Smooth muscle cell (in vitro differentiated cells): ENCODE measurements at regions not wholly inside any gene's neighbourhood (a gene's known extent, or its start where the extent isn't known, plus 50 kb on each side); places are given as distances from the start of the nearest gene placed in this dataset.

Experiments used
- DNase-seq: peaks from one replicate; lab custom pipeline; 2025; ENCODE audit not compliant: unreplicated experiment; lab: John Stamatoyannopoulos, UW
- H2AFZ ChIP-seq: fragments of 200-600 bp; sonication (generic); 2 replicates; pipeline ENCODE4 v1.6.0; 2016; ENCODE audit warnings: antibody characterized with exemption, low read depth, mild to moderate bottlenecking
- H3F3A ChIP-seq: fragments of 200-600 bp; sonication (generic); 2 replicates; pipeline ENCODE4 v1.6.0; 2017; ENCODE audit warnings: antibody characterized with exemption, low read depth
- H3K27ac ChIP-seq: fragments of 200-600 bp; sonication (generic); 2 replicates; pipeline ENCODE4 v1.5.1; 2016; ENCODE audit warnings: low read depth, mild to moderate bottlenecking
- H3K27me3 ChIP-seq: fragments of 200-600 bp; sonication (generic); 2 replicates; pipeline ENCODE4 v1.6.1; 2016; ENCODE audit warnings: low read depth, mild to moderate bottlenecking
- H3K36me3 ChIP-seq: fragments of 200-600 bp; sonication (generic); 2 replicates; pipeline ENCODE4 v1.5.1; 2016; ENCODE audit warnings: low read depth
- H3K4me1 ChIP-seq: fragments of 200-600 bp; sonication (generic); 2 replicates; pipeline ENCODE4 v1.5.1; 2016; ENCODE audit warnings: low read depth
- H3K4me2 ChIP-seq: fragments of 200-600 bp; sonication (generic); 2 replicates; pipeline ENCODE4 v1.6.0; 2016; ENCODE audit warnings: mild to moderate bottlenecking
- H3K4me3 ChIP-seq: fragments of 200-600 bp; sonication (generic); 2 replicates; pipeline ENCODE4 v1.5.1; 2016; ENCODE audit warnings: mild to moderate bottlenecking
- H3K79me2 ChIP-seq: fragments of 200-600 bp; sonication (generic); 2 replicates; pipeline ENCODE4 v1.6.0; 2016; ENCODE audit warnings: low read depth, mild to moderate bottlenecking
- H3K9ac ChIP-seq: fragments of 200-600 bp; sonication (generic); 2 replicates; pipeline ENCODE4 v1.6.0; 2016; ENCODE audit warnings: low read depth
- H3K9me3 ChIP-seq: fragments of 200-600 bp; sonication (generic); replicated peaks from 2 replicates; pipeline ENCODE4 v1.5.1; 2016; ENCODE audit warnings: low read depth
- H4K20me1 ChIP-seq: fragments of 200-600 bp; sonication (generic); 2 replicates; pipeline ENCODE4 v1.6.0; 2016; ENCODE audit warnings: low read depth
- CTCF ChIP-seq: fragments of 200-600 bp; sonication (generic); IDR thresholded peaks from 2 replicates; pipeline ENCODE4 v1.5.1; 2017; ENCODE audit warnings: borderline replicate concordance, mild to moderate bottlenecking, antibody characterized with exemption; ENCODE audit not compliant: insufficient read depth, poor library complexity, severe bottlenecking
- WGBS: methylation state at CpG from one replicate; pipeline ENCODE4 v1.1.7; 2016; ENCODE audit warnings: low lambda C conversion rate; 5-methylcytosine and 5-hydroxymethylcytosine counted together

- H4K20me1 ChIP-seq = no peaks in the 10 kb centered on the region
- H3K79me2 ChIP-seq = no peaks in the 10 kb centered on the region
- no peak for TF ChIP-seq CTCF
- no peaks in the 10 kb centered on the region for H3K27me3 ChIP-seq
- H3F3A ChIP-seq = no peaks in the 10 kb centered on the region
- H3K9ac ChIP-seq = no peak overlapping the region
- no peaks in the 10 kb centered on the region for H3K9me3 ChIP-seq
- DNase-seq = no peak
- H3K4me2 ChIP-seq = no peak overlapping the region
- H3K27ac ChIP-seq = no peak overlapping the region
- no peaks in the 10 kb centered on the region for H3K36me3 ChIP-seq
- no peak overlapping the region for H3K4me3 ChIP-seq
- no peak overlapping the region for H2AFZ ChIP-seq
- 38% methylated on average over 1 of the region's 1 CpG for WGBS
- peaks cover 12% of the 10 kb centered on the region for H3K4me1 ChIP-seq
Measured at GRCh38 chr13:106815545-106815944, 247.6 kb upstream of the ARGLU1 start.

- H3K4me2 ChIP-seq = no peak overlapping the region
- peaks cover 19% of the 10 kb centered on the region for H3K4me1 ChIP-seq
- no peaks in the 10 kb centered on the region for H3K36me3 ChIP-seq
- H3K9me3 ChIP-seq = no peaks in the 10 kb centered on the region
- no peak overlapping the region for H3K27ac ChIP-seq
- no peaks in the 10 kb centered on the region for H3K79me2 ChIP-seq
- H3F3A ChIP-seq = no peaks in the 10 kb centered on the region
- H4K20me1 ChIP-seq = no peaks in the 10 kb centered on the region
- TF ChIP-seq CTCF = no peak
- H2AFZ ChIP-seq = no peak overlapping the region
- no peak overlapping the region for H3K4me3 ChIP-seq
- 75% methylated on average over 1 of the region's 1 CpG for WGBS
- DNase-seq = no peak
- no peaks in the 10 kb centered on the region for H3K27me3 ChIP-seq
- no peak overlapping the region for H3K9ac ChIP-seq
Measured at GRCh38 chr13:106814463-106814862, 246.5 kb upstream of the ARGLU1 start.

GRCh38 chr13:106810069-106810468, 242.1 kb upstream of the ARGLU1 start:
- Histone ChIP-seq H3K4me1 (peaks cover 29% of the 10 kb centered on the region), H3K36me3 (no peaks in the 10 kb centered on the region), H3F3A (no peaks in the 10 kb centered on the region), H3K9ac (no peak overlapping the region), H3K9me3 (no peaks in the 10 kb centered on the region), H3K27ac (no peak overlapping the region), H3K4me3 (no peak overlapping the region), H3K4me2 (no peak overlapping the region), H3K27me3 (no peaks in the 10 kb centered on the region), H2AFZ (no peak overlapping the region), H3K79me2 (no peaks in the 10 kb centered on the region), H4K20me1 (no peaks in the 10 kb centered on the region)
- WGBS = 88% methylated on average over 3 of the region's 3 CpGs
- no peak for DNase-seq
- TF ChIP-seq CTCF = no peak

GRCh38 chr13:106804991-106805390, 237.1 kb upstream of the ARGLU1 start:
- Histone ChIP-seq H3K36me3 (no peaks in the 10 kb centered on the region), H4K20me1 (no peaks in the 10 kb centered on the region), H3K4me2 (no peak overlapping the region), H3F3A (no peaks in the 10 kb centered on the region), H3K9me3 (no peaks in the 10 kb centered on the region), H3K4me3 (no peak overlapping the region), H3K4me1 (peaks cover 56% of the 10 kb centered on the region), H2AFZ (no peak overlapping the region), H3K27me3 (peaks cover 2% of the 10 kb centered on the region), H3K27ac (no peak overlapping the region), H3K9ac (no peak overlapping the region), H3K79me2 (no peaks in the 10 kb centered on the region)
- TF ChIP-seq CTCF = no peak
- DNase-seq = no peak
- WGBS = 69% methylated on average over 3 of the region's 3 CpGs
